B cell (primary cell): ENCODE measurements at regions not wholly inside any gene's neighbourhood (a gene's known extent, or its start where the extent isn't known, plus 50 kb on each side); places are given as distances from the start of the nearest gene placed in this dataset. TPM values are rescaled to one million over a fixed set of nuclear protein-coding genes. Genes with fewer than 3 reads are reported as not detected.

Experiments
- ATAC-seq: fragments of 200-7000 bp; cut with Tn5 transposase; one replicate; pipeline ENCODE4 v1.10.0; 2021; ENCODE audit warnings: low read depth, mild to moderate bottlenecking, moderate number of reproducible peaks, moderate library complexity
- CTCF ChIA-PET: fragments of 350-600 bp; sonication (Branson Sonifier 250); formaldehyde crosslinking; loops from one replicate; lab custom pipeline; 2021; ENCODE audit warnings: antibody characterized with exemption, inconsistent platforms; lab: Charles Lee
- POLR2A ChIA-PET: fragments of 350-600 bp; sonication (Branson Sonifier 250); formaldehyde crosslinking; loops from one replicate; lab custom pipeline; 2021; ENCODE audit warnings: antibody characterized with exemption; lab: Charles Lee
- DNase-seq: peaks from one replicate; pipeline ENCODE4 v3.0.0; 2013
- H2AFZ ChIP-seq: 2 replicates; pipeline ENCODE4 v1.6.1; 2012; ENCODE audit warnings: mild to moderate bottlenecking, low read depth, low read length; ENCODE audit not compliant: insufficient read depth, poor library complexity, severe bottlenecking
- H3K27ac ChIP-seq, 2 donors: 1 replicate in 1 of 2; 2 replicates in 1 of 2; pipeline ENCODE4 v1.5.1; 2012 to 2013; ENCODE audit warnings: low read length in 2 of 2, mild to moderate bottlenecking in 2 of 2, moderate library complexity in 1 of 2
- H3K27me3 ChIP-seq, 4 experiments: fragments of 200-600 bp in 1 of 4; sonication (generic) in 1 of 4; replicated peaks in 1 of 4; 1 replicate in 2 of 4; 2 replicates in 2 of 4; pipeline versions ENCODE4 v1.6.1 to v1.7.0; 2013 to 2016; ENCODE audit warnings: low read length in 3 of 4, mild to moderate bottlenecking in 2 of 4, mixed read lengths in 1 of 4, moderate library complexity in 1 of 4; ENCODE audit not compliant: insufficient read depth in 4 of 4, control insufficient read depth in 3 of 4; ENCODE audit errors: control extremely low read depth in 1 of 4
- H3K36me3 ChIP-seq, 2 experiments: replicated peaks in 1 of 2; 1 replicate in 1 of 2; 2 replicates in 1 of 2; pipeline versions ENCODE4 v1.6.1 to v1.7.1; 2013; ENCODE audit warnings: low read length in 1 of 2; ENCODE audit not compliant: insufficient read depth in 2 of 2, control insufficient read depth in 1 of 2; ENCODE audit errors: control extremely low read depth in 1 of 2, extremely low read depth in 1 of 2
- H3K4me1 ChIP-seq, 2 donors: fragments of 200-600 bp in 1 of 2; sonication (generic) in 1 of 2; 1 replicate in 1 of 2; 2 replicates in 1 of 2; pipeline versions ENCODE4 v1.5.1 to v1.6.1; 2013 to 2017; ENCODE audit warnings: low read length in 2 of 2; ENCODE audit not compliant: control insufficient read depth in 2 of 2, insufficient read depth in 2 of 2
- H3K4me2 ChIP-seq: replicated peaks from 2 replicates; pipeline ENCODE3; 2012; ENCODE audit warnings: mild to moderate bottlenecking, low read depth, low read length; ENCODE audit not compliant: poor library complexity, severe bottlenecking
- H3K4me3 ChIP-seq, 5 experiments: fragments of 200-600 bp in 1 of 5; sonication (generic) in 1 of 5; 1 replicate in 3 of 5; 2 replicates in 2 of 5; pipeline versions ENCODE4 v1.5.1 to v1.7.0; 2011 to 2016; ENCODE audit warnings: low read length in 4 of 5, mild to moderate bottlenecking in 4 of 5, low read depth in 2 of 5, control low read depth in 1 of 5, moderate library complexity in 1 of 5; ENCODE audit not compliant: insufficient read depth in 1 of 5; ENCODE audit errors: control extremely low read depth in 1 of 5, extremely low read depth in 1 of 5
- H3K79me2 ChIP-seq: fragments of 200-600 bp; sonication (generic); one replicate; pipeline ENCODE4 v1.6.0; 2016; ENCODE audit warnings: low read length; ENCODE audit not compliant: control insufficient read depth, insufficient read depth
- H3K9ac ChIP-seq: fragments of 200-600 bp; sonication (generic); 2 replicates; pipeline ENCODE4 v1.6.1; 2017; ENCODE audit warnings: mild to moderate bottlenecking, low read length, moderate library complexity
- H3K9me3 ChIP-seq, 3 donors: one replicate each; pipeline versions ENCODE4 v1.6.1 to v1.7.1; 2013; ENCODE audit warnings: low read length in 2 of 3; ENCODE audit not compliant: control insufficient read depth in 2 of 3, insufficient read depth in 1 of 3; ENCODE audit errors: control extremely low read depth in 1 of 3
- H4K20me1 ChIP-seq: 2 replicates; pipeline ENCODE4 v1.6.0; 2012; ENCODE audit warnings: mild to moderate bottlenecking, low read length; ENCODE audit not compliant: insufficient read depth, control insufficient read depth, poor library complexity, severe bottlenecking
- H3K27ac Mint-ChIP-seq: one replicate; pipeline ENCODE4 v1.8.0; 2021; ENCODE audit warnings: mixed read lengths
- H3K27me3 Mint-ChIP-seq: one replicate; pipeline ENCODE4 v1.8.0; 2021; ENCODE audit warnings: mixed read lengths
- H3K4me1 Mint-ChIP-seq: one replicate; pipeline ENCODE4 v1.8.0; 2021; ENCODE audit warnings: mixed read lengths
- H3K4me3 Mint-ChIP-seq: one replicate; pipeline ENCODE4 v1.8.0; 2021; ENCODE audit warnings: mixed read lengths
- H3K9me3 Mint-ChIP-seq: one replicate; pipeline ENCODE4 v1.8.0; 2022; ENCODE audit warnings: mixed read lengths; ENCODE audit not compliant: insufficient read depth
- EZH2 ChIP-seq: IDR thresholded peaks from 2 replicates; pipeline ENCODE4 v1.6.1; 2012; ENCODE audit warnings: borderline replicate concordance, low read depth, mild to moderate bottlenecking, moderate library complexity, low read length; ENCODE audit not compliant: insufficient read depth, poor library complexity, severe bottlenecking
- WGBS: methylation state at CpG from one replicate; pipeline ENCODE4 v1.1.5; 2013; ENCODE audit warnings: missing lambda C conversion rate; ENCODE audit not compliant: insufficient coverage; 5-methylcytosine and 5-hydroxymethylcytosine counted together
- intact Hi-C: fragments of 100-400 bp; cut with micrococcal nuclease; formaldehyde crosslinking; loops from one replicate; pipeline ENCODE4 v1.10.0; 2022
- small RNA-seq: library from RNA; depleted of rRNA; stranded (forward); fragments of <200 nt; gene quantifications from one replicate; pipeline ENCODE3, GENCODE V24; 2012; ENCODE audit warnings: low replicate concordance, low read depth; ENCODE audit not compliant: insufficient read length
- TF ChIP-seq, protein P1 (sequence below): fragments of 200-600 bp; IDR thresholded peaks from one replicate; pipeline ENCODE4 v1.8.0; 2022; ENCODE audit warnings: antibody characterized with exemption, mild to moderate bottlenecking

DNA sequence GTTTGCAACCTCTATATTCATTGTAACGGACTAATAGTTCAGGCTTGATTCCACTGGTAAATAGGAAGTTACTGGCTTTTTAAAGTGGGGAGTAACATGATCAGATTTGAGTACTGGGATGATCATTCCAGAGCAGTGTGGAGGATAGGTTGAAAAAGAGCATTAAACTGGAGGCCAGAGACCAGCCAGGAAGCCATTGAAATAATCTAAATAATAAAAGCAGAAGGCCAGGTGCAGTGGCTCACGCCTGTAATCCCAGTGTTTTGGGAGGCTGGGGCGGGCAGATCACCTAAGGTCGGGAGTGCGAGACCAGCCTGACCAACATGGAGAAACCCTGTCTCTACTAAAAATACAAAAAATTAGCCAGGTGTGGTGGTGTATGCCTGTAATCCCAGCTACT is 56.0 kb upstream of the MSX2 start:
- Histone ChIP-seq H3K36me3 (no peaks in the 10 kb centered on the region), H2AFZ (no peak overlapping the region), H3K27ac (no peak overlapping the region), H4K20me1 (no peaks in the 10 kb centered on the region), H3K4me2 (no peak overlapping the region), H3K4me3 (no peak overlapping the region), H3K79me2 (no peaks in the 10 kb centered on the region), H3K9me3 (peaks cover 0 to 5% (median 0%) of the 10 kb centered on the region in 3 donors), H3K4me1 (no peaks in the 10 kb centered on the region), H3K9ac (no peak overlapping the region), H3K27me3 (no peaks in the 10 kb centered on the region)
- WGBS = 96% methylated on average over 4 of the region's 5 CpGs
- TF ChIP-seq, protein P1, sequence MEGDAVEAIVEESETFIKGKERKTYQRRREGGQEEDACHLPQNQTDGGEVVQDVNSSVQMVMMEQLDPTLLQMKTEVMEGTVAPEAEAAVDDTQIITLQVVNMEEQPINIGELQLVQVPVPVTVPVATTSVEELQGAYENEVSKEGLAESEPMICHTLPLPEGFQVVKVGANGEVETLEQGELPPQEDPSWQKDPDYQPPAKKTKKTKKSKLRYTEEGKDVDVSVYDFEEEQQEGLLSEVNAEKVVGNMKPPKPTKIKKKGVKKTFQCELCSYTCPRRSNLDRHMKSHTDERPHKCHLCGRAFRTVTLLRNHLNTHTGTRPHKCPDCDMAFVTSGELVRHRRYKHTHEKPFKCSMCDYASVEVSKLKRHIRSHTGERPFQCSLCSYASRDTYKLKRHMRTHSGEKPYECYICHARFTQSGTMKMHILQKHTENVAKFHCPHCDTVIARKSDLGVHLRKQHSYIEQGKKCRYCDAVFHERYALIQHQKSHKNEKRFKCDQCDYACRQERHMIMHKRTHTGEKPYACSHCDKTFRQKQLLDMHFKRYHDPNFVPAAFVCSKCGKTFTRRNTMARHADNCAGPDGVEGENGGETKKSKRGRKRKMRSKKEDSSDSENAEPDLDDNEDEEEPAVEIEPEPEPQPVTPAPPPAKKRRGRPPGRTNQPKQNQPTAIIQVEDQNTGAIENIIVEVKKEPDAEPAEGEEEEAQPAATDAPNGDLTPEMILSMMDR = no peak
- TF ChIP-seq EZH2 = no peak
- no peaks in the 10 kb centered on the region for H3K27me3 Mint-ChIP-seq
- intact Hi-C loops = no loop called here
- ChIA-PET CTCF (no interaction called here), POLR2A (no interaction called here)
- no peak overlapping the region for H3K27ac Mint-ChIP-seq
- no peak overlapping the region for H3K4me3 Mint-ChIP-seq
- H3K9me3 Mint-ChIP-seq = peaks cover 4% of the 10 kb centered on the region
- H3K4me1 Mint-ChIP-seq = no peaks in the 10 kb centered on the region
- ATAC-seq (no peak), DNase-seq (no peak)

Small RNA genes in the stretch of these regions (small RNA-seq; reads per million reads assigned to genes)
- gene HIGD1AP3 (not detected), gene SUMO2P6 (not detected)
